Neural cell (in vitro differentiated cells): ENCODE measurements at regions not wholly inside any gene's neighbourhood (a gene's known extent, or its start where the extent isn't known, plus 50 kb on each side); places are given as distances from the start of the nearest gene placed in this dataset.
"Not testable (repeated sequence)": the region's sequence is repeated elsewhere in the genome, so short reads cannot be mapped to it uniquely, and the experiment has no call there.

Experiments
- H2AFZ ChIP-seq: fragments of 200-600, 300-800 bp; sonication (generic), shearing (Covaris generic); 2 replicates; pipeline ENCODE4 v1.6.0; 2014; ENCODE audit warnings: low read depth, mild to moderate bottlenecking, antibody characterized with exemption, low read length, moderate library complexity
- H3F3A ChIP-seq: fragments of 200-600 bp; shearing (Covaris generic); 2 replicates; pipeline ENCODE4 v1.6.1; 2016; ENCODE audit warnings: mild to moderate bottlenecking, moderate library complexity, mixed read lengths, antibody characterized with exemption, low read length; ENCODE audit not compliant: insufficient read depth, poor library complexity, severe bottlenecking
- H3K27ac ChIP-seq: fragments of 200-600, 300-800 bp; sonication (generic), shearing (Covaris generic); 2 replicates; pipeline ENCODE4 v1.5.1; 2014; ENCODE audit warnings: mild to moderate bottlenecking, low read length, moderate library complexity
- H3K27me3 ChIP-seq: fragments of 300-800, 200-600 bp; sonication (generic), shearing (Covaris generic); 2 replicates; pipeline ENCODE4 v1.6.0; 2014; ENCODE audit warnings: mild to moderate bottlenecking, low read depth, low read length, moderate library complexity; ENCODE audit not compliant: insufficient read depth
- H3K36me3 ChIP-seq: fragments of 300-800, 200-600 bp; sonication (generic), shearing (Covaris generic); 2 replicates; pipeline ENCODE4 v1.5.1; 2014; ENCODE audit warnings: mild to moderate bottlenecking, antibody characterized with exemption, low read length, moderate library complexity; ENCODE audit not compliant: insufficient read depth
- H3K4me2 ChIP-seq: fragments of 300-800, 200-600 bp; sonication (generic), shearing (Covaris generic); 2 replicates; pipeline ENCODE4 v1.6.0; 2014; ENCODE audit warnings: mild to moderate bottlenecking, low read length
- H3K4me3 ChIP-seq: fragments of 300-800, 200-600 bp; sonication (generic), shearing (Covaris generic); 2 replicates; pipeline ENCODE4 v1.5.1; 2014; ENCODE audit warnings: mild to moderate bottlenecking, low read length, moderate library complexity
- H3K79me2 ChIP-seq: fragments of 200-600 bp; shearing (Covaris generic); replicated peaks from 2 replicates; pipeline ENCODE4 v1.6.0; 2014; ENCODE audit warnings: mild to moderate bottlenecking, low read length, moderate library complexity; ENCODE audit not compliant: insufficient read depth
- H3K9ac ChIP-seq: fragments of 300-800, 200-600 bp; sonication (generic), shearing (Covaris generic); 2 replicates; pipeline ENCODE4 v1.6.1; 2016; ENCODE audit warnings: mild to moderate bottlenecking, low read length, mixed read lengths
- H3K9me2 ChIP-seq: fragments of 200-600 bp; shearing (Covaris generic); 2 replicates; pipeline ENCODE4 v1.6.1; 2016; ENCODE audit warnings: mild to moderate bottlenecking, low read length, mixed read lengths; ENCODE audit not compliant: insufficient read depth
- H3K9me3 ChIP-seq: fragments of 200-600, 300-800 bp; sonication (generic), shearing (Covaris generic); 2 replicates; pipeline ENCODE4 v1.6.1; 2016; ENCODE audit warnings: mild to moderate bottlenecking, mixed run types, low read length, moderate library complexity, mixed read lengths
- H4K20me1 ChIP-seq: fragments of 200-600 bp; shearing (Covaris generic); 2 replicates; pipeline ENCODE4 v1.6.1; 2016; ENCODE audit warnings: mild to moderate bottlenecking, mixed run types; ENCODE audit not compliant: insufficient read depth
- CTCF ChIP-seq: fragments of 450-650 bp; IDR thresholded peaks from 2 replicates; pipeline ENCODE4 v1.5.1; 2014; ENCODE audit warnings: antibody characterized with exemption, mild to moderate bottlenecking, moderate library complexity; ENCODE audit not compliant: poor library complexity, severe bottlenecking
- EP300 ChIP-seq: fragments of 450-650 bp; conservative IDR thresholded peaks from 2 replicates; pipeline ENCODE4 v1.6.1; 2014; ENCODE audit warnings: antibody characterized with exemption, mild to moderate bottlenecking, moderate library complexity; ENCODE audit not compliant: poor library complexity, severe bottlenecking
- EZH2 ChIP-seq: fragments of 200-600, 300-800 bp; shearing (Covaris generic), sonication (generic); IDR thresholded peaks from 2 replicates; pipeline ENCODE4 v1.6.1; 2014; ENCODE audit warnings: antibody characterized with exemption, low read length, borderline replicate concordance, mild to moderate bottlenecking; ENCODE audit not compliant: insufficient read depth, poor library complexity, severe bottlenecking
- MXI1 ChIP-seq: fragments of 450-650 bp; conservative IDR thresholded peaks from 2 replicates; pipeline ENCODE4 v1.6.1; 2014; ENCODE audit warnings: antibody characterized with exemption, mild to moderate bottlenecking; ENCODE audit not compliant: poor library complexity, severe bottlenecking
- POLR2AphosphoS5 ChIP-seq: IDR thresholded peaks from 2 replicates; pipeline ENCODE4 v1.6.1; 2012
- RAD21 ChIP-seq: fragments of 450-650 bp; conservative IDR thresholded peaks from 2 replicates; pipeline ENCODE4 v1.6.1; 2014; ENCODE audit warnings: antibody characterized with exemption, mild to moderate bottlenecking, moderate library complexity
- REST ChIP-seq: IDR thresholded peaks from 2 replicates; pipeline ENCODE4 v1.6.1; 2012; ENCODE audit warnings: borderline replicate concordance
- SMC3 ChIP-seq: fragments of 450-650 bp; conservative IDR thresholded peaks from 2 replicates; pipeline ENCODE4 v1.6.1; 2014; ENCODE audit warnings: antibody characterized with exemption, mild to moderate bottlenecking, moderate library complexity; ENCODE audit not compliant: poor library complexity
- TAF1 ChIP-seq: IDR thresholded peaks from 2 replicates; pipeline ENCODE4 v1.6.1; 2012; ENCODE audit warnings: low read depth

GRCh38 chr10:63681993-63682697, 160.9 kb downstream of the REEP3 start:
- H3K9me3 ChIP-seq = no peaks in the 10 kb centered on the region
- H3K9ac ChIP-seq = no peak overlapping the region
- H2AFZ ChIP-seq = no peak overlapping the region
- H3K4me3 ChIP-seq = no peak overlapping the region
- no peaks in the 10 kb centered on the region for H3K27me3 ChIP-seq
- no peaks in the 10 kb centered on the region for H3K36me3 ChIP-seq
- no peak overlapping the region for H3K27ac ChIP-seq
- no peaks in the 10 kb centered on the region for H4K20me1 ChIP-seq
- TF ChIP-seq EZH2 = no peak
- TF ChIP-seq POLR2AphosphoS5 = no peak
- TF ChIP-seq EP300 = no peak
- TF ChIP-seq SMC3 = no peak
- TF ChIP-seq CTCF = no peak
- TF ChIP-seq TAF1 = no peak
- no peak for TF ChIP-seq REST
- no peak for TF ChIP-seq MXI1
- TF ChIP-seq RAD21 = no peak
- no peak overlapping the region for H3K4me2 ChIP-seq
- H3F3A ChIP-seq = no peaks in the 10 kb centered on the region
- H3K79me2 ChIP-seq = no peaks in the 10 kb centered on the region
- no peaks in the 10 kb centered on the region for H3K9me2 ChIP-seq

- not testable (repeated sequence) for H4K20me1 ChIP-seq, H2AFZ ChIP-seq, H3K4me2 ChIP-seq, H3F3A ChIP-seq, H3K27ac ChIP-seq, H3K4me3 ChIP-seq, H3K36me3 ChIP-seq, H3K79me2 ChIP-seq, H3K9ac ChIP-seq, H3K9me2 ChIP-seq, H3K9me3 ChIP-seq, H3K27me3 ChIP-seq
These were observed 161.5 kb downstream of the REEP3 start for GRCh38 chr10:63682698-63683052.

GRCh38 chr10:63683223-63683622, 162.0 kb downstream of the REEP3 start:
- no peak overlapping the region for H3K4me3 ChIP-seq
- H3K9me3 ChIP-seq = no peaks in the 10 kb centered on the region
- no peak overlapping the region for H2AFZ ChIP-seq
- H3F3A ChIP-seq = no peaks in the 10 kb centered on the region
- H3K79me2 ChIP-seq = no peaks in the 10 kb centered on the region
- H3K27me3 ChIP-seq = no peaks in the 10 kb centered on the region
- H3K9ac ChIP-seq = no peak overlapping the region
- H3K4me2 ChIP-seq = no peak overlapping the region
- H3K36me3 ChIP-seq = no peaks in the 10 kb centered on the region
- no peaks in the 10 kb centered on the region for H4K20me1 ChIP-seq
- TF ChIP-seq SMC3 (no peak), EP300 (no peak), POLR2AphosphoS5 (no peak), MXI1 (no peak), REST (no peak), CTCF (no peak), EZH2 (no peak), TAF1 (no peak), RAD21 (no peak)
- H3K27ac ChIP-seq = no peak overlapping the region
- H3K9me2 ChIP-seq = no peaks in the 10 kb centered on the region
